ENCODE measurements at regions not wholly inside any gene's neighbourhood (a gene's known extent, or its start where the extent isn't known, plus 50 kb on each side); places are given as distances from the start of the nearest gene placed in this dataset.

- TF ChIP-seq TCF7L2 (IDR thresholded peaks at IDR 0.05; ENCODE audit: low read depth, low read length), result no peak
- TF ChIP-seq CTCF (IDR thresholded peaks at IDR 0.05), result no peak
- no peak for TF ChIP-seq POLR2AphosphoS5 (IDR thresholded peaks at IDR 0.05; ENCODE audit: low read depth, low read length)
- TF ChIP-seq, protein P1, sequence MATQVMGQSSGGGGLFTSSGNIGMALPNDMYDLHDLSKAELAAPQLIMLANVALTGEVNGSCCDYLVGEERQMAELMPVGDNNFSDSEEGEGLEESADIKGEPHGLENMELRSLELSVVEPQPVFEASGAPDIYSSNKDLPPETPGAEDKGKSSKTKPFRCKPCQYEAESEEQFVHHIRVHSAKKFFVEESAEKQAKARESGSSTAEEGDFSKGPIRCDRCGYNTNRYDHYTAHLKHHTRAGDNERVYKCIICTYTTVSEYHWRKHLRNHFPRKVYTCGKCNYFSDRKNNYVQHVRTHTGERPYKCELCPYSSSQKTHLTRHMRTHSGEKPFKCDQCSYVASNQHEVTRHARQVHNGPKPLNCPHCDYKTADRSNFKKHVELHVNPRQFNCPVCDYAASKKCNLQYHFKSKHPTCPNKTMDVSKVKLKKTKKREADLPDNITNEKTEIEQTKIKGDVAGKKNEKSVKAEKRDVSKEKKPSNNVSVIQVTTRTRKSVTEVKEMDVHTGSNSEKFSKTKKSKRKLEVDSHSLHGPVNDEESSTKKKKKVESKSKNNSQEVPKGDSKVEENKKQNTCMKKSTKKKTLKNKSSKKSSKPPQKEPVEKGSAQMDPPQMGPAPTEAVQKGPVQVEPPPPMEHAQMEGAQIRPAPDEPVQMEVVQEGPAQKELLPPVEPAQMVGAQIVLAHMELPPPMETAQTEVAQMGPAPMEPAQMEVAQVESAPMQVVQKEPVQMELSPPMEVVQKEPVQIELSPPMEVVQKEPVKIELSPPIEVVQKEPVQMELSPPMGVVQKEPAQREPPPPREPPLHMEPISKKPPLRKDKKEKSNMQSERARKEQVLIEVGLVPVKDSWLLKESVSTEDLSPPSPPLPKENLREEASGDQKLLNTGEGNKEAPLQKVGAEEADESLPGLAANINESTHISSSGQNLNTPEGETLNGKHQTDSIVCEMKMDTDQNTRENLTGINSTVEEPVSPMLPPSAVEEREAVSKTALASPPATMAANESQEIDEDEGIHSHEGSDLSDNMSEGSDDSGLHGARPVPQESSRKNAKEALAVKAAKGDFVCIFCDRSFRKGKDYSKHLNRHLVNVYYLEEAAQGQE (IDR thresholded peaks at IDR 0.05; ENCODE audit: insufficient read depth in 1 of 2, low read depth in 2 of 2, low read length in 1 of 2), result no peak
- TF ChIP-seq SIN3A (IDR thresholded peaks at IDR 0.05; ENCODE audit: borderline replicate concordance, insufficient read depth, low read depth, low read length), result no peak
Measured at GRCh38 chr7:53900856-53901528, 641.2 kb upstream of the VSTM2A start.
